HT1080 (cell line): ENCODE measurements at regions not wholly inside any gene's neighbourhood (a gene's known extent, or its start where the extent isn't known, plus 50 kb on each side); places are given as distances from the start of the nearest gene placed in this dataset.
"Not testable (repeated sequence)": the region's sequence is repeated elsewhere in the genome, so short reads cannot be mapped to it uniquely, and the experiment has no call there.

Experiments
- DNase-seq: peaks from one replicate; pipeline ENCODE4 v3.0.0-alpha.2; 2015; ENCODE audit warnings: low read depth

DNA sequence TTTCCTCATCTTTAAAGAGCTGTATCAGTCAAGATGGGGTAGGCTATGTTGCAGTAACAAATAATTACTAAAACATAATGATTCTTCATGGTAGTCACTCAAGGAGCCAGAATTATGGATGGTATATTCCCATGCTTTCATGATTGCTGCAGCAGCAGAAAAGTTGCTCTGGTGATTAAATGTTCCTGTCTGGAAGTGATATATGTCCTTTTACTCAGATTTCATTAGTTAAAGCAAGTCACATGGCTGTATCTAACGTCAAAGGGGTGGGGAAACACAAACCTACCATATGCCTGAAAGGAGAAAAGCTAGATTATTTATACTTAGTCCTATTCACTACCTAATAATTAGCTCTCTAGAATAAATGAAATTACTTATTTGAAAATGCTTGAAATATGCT lies 594.7 kb downstream of the SOX5 start:
- DNase-seq = no peak

DNA sequence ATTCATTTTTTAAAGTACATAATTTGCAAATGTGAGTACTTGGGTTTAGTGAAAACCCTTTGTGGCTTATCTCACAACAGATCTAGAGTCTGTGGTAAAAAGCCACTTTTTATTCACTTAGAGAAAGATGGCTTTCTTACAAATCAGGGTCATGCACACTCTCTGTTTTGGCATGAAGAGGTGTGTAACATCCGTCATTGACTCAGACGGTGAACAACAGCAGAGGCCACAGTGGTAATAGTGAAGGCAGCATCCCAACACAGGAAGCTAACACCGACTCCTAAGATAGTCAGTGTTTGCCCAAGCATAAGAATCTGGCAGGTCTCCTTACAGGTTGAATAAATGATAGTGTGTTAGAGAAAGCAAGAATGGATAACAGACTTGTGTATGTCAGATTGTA lies 593.0 kb downstream of the SOX5 start:
- DNase-seq = no peak

DNA sequence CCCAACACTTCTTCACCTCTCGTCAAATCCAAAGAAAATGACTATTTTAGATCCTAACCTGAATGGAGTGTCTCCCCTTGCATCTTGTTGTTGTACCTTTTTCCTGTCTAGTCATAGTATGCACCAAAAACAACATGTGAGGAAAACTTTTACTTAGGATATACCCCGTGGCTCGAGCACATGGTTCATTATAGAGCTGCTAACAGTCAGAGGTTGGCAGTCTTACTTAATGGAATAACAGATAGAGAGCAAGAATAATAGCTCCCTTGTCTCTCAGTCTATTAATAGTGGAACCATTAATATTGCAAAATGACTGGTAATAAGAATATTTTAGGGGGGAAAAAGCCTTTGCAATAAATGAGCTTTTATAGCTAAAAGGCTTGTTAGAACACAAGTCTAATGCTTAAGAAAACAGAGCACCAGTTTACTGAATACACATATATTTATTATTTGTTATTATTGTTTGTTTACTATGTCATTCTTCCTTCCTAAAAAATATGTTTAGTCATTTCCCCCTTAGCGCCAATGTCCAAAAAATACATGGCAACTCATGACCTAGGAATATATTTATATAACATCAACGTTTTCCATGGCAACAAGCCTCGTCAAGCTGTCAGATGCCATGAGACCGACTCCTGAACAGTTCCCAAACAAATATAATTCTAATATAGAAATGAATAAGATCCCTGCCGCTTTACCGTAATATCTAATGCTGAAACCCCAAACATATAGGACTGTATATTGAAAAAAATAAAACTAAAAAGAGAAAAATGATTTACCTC lies 592.4 kb downstream of the SOX5 start:
- no peak for DNase-seq

DNA sequence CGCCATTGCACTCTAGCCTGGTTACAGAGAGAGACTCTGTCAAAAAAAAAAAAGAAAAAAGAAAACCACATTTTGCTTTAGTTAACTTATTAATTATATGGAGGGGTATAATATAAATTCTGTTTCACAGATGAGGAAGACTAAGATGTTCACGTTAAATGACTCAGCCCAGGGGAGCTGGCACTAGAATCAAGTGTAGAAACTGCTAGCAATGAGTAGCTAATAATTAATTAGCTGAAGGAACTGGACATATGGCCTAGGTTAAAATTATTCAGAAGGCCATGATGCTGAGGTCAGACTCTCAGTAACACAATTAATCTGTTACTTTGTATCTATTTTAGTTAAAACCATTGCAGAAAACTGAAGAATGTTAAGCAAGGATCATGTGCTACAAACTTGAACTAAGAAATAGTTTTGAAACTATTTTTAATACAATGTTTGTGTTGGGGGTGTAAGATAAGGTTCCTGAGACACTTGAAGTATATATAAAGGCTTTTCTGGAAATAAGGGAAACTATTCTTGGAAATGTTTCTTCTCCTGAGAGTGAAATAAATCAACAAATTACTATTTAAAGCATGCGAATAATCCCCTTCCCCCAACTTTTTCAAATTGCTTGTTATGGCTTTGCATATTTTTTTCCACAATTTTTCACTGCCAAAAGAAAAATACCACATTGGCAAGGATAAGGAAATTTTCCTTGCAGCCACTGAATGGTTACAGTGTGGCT lies 589.3 kb downstream of the SOX5 start:
- no peak for DNase-seq

DNA sequence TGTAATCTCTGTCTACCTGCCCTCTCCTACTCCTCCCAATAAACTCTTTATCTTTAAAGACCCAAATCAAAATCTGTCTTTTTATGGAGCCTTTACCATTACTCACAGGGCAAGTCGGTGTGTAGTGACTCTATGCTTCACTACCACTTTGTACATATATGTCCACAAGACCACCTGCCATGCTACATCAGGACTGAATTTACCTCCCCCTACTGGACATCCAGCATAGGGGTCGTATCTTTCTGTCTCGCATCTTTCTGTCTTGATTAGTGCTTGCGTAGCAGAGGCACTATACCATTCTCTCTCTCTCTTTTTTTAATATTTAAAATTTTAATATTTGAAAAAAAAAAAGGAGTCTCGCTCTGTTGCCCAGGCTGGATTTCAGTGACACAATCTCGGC lies 587.5 kb downstream of the SOX5 start:
- DNase-seq = no peak

DNA sequence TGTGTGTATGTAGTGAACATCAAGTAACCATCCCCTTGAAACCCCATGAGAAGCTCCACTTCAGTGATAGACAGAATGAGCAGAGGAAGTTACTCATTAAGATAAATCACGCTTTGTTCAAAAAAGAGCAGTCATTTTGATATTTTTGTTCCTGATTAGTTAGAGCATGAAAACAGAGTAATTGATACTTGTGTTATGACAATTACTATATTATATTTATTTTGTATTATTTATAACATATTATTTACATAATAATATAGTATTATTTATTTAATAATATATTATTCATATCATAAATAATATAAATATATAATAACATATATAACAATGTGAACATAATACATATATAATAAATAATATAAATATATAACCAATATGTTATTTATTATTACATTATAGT lies 580.9 kb downstream of the SOX5 start:
- DNase-seq = no peak

DNA sequence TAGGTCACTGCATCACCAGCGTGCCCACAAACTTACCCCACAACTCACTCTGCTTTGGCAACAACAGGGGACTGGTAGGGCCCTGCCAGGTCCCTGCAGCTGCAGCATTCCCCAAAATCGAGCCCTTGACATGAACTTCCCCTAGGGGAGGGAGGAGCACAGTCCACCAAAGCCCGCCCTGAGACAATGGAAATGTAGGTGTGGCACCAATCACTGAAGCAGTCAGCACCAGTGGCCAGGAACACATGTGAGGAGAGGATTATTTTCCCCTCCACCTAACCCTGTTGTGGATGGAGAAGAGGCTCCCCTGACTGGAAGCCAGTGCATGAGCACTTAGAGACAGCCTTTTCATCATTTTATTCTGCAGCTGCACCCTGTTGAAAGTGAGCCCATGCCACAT lies 573.8 kb downstream of the SOX5 start:
- DNase-seq = no peak

DNA sequence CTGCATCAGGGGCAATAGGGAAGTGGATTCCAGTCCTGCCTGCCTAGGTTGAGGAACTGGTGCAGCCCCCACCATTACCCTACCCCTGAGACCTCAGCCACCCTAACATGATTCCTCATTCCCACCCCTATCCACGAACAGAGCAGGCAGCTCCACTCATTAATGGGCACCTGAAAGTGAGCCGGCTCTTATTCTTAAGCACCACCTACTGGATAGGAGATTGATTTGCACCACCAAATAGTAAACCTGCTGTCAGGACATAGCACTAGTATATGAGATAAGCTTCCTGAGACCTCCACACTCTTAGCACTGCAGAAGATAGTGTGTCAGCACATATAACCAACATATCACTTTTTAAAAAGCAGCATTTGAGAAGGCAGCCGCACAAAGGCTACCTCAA lies 573.2 kb downstream of the SOX5 start:
- DNase-seq = no peak

DNA sequence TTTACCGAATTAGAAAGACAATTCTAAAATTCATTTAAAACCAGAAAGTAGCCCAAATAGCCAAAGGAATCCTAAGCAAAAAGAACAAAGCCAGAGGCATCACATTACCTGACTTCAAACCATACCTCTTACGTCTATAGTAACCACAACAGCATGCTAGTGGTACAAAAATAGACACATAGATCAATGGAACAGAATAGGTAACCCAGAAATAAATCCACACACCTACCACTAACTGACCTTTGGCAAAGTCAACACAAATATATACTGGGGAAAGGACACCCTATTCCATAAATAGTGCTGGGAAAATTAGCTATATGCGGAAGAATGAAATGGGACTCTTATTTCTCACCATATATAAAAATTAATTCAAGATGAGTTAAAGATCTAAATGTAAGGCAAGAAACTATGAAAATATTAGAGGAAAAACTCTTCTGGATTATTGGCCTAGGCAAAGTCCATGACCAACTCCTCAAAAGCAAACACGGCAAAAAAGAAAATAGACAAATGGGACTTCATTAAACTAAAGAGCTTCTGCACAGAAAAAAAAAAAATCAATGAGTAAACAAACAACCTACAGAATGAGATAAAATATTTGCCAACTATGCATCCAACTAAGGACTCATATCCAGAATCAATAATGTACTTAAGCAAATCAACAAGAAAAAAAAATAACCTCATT lies 568.9 kb downstream of the SOX5 start:
- DNase-seq = no peak

DNA sequence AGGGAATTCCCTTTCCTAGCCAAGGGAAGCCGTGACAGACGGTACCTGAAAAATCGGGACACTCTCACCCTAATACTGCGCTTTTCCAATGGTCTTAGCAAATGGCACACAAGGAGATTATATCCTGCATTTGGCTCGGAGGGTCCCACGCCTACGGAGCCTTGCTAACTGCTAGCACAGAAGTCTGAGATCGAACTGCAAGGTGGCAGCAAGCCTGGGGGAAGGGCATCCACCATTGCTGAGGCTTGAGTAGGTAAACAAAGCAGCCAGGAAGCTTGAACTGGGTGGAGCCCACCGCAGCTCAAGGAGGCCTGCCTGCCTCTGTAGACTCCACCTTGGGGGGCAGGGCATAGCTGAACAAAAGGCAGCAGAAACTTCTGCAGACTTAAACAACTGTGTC lies 560.6 kb downstream of the SOX5 start:
- not testable (repeated sequence) for DNase-seq

DNA sequence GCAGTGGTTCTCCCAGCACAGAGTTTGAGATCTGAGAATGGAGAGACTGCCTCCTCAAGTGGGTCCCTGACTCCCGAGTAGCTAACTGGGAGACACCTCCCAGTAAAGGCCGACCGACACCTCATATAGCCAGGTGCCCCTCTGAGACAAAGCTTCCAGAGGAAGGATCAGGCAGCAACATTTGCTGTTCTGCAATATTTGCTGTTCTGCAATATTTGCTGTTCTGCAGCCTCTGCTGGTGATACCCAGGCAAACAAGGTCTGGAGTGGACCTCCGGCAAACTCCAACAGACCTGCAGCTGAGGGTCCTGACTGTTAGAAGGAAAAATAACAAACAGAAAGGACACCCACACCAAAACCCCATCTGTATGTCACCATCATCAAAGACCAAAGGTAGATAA lies 560.2 kb downstream of the SOX5 start:
- DNase-seq = not testable (repeated sequence)

DNA sequence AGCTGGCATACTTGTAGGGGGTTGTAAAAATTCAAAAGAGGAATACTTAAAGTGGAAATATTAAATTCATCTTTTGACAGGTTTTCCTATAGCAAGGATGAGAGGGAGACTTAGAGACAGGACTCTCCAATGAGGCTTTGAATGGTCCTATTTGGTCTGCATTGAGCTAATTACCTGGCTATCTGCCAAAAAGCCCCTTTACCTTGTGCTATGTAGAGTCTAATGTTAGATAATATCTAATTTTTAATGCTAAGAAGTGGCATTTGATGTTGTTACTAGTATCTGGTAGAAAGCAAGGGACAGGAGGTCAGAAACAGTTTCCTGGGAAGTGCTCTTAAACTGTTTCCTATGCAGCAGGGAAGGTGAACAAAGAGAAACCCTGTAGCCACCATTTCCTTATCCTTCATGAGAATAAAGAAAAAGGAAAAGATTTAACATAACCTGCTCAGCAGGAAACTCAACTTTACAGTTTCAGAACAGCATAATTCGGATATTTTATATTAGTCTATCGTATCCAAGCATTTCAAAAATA lies 550.0 kb downstream of the SOX5 start:
- DNase-seq = no peak

DNA sequence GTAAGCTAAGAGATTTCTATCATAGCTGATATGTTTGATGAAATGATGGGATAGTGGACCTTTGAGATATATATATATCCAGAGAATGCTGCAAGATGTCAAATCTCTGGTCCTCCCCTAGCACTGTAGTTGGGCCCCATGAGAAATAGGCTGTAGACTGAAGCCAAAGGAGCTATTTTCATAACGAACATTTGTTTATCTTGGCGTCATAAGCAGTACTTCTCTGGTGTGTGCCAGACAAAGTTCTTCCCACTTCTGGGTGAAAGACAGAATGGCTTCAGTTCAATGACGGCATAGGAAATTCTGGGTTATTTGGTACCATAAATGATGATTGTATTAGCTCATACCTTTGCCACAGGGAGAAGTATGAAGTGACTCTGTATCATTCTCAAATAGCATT lies 534.3 kb downstream of the SOX5 start:
- DNase-seq = no peak

DNA sequence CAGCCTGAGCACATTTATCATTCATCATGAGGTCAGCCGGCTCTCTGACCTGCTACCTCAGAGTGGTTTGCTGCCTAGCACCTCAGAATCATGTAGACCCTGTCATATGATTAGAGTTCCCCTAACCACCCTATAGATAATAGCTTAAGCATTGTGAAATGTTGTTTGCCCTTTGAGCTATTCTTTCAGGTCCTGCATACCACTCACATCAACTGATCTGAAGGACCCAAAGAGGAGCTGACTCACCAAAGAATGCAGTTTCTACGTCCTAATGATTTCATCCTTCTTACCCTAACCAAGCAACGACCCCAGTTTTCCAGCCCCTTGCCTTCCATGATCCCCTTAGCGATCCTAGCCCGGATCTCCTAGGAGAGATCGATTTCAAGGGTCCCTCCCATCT lies 527.9 kb downstream of the SOX5 start:
- DNase-seq = no peak

DNA sequence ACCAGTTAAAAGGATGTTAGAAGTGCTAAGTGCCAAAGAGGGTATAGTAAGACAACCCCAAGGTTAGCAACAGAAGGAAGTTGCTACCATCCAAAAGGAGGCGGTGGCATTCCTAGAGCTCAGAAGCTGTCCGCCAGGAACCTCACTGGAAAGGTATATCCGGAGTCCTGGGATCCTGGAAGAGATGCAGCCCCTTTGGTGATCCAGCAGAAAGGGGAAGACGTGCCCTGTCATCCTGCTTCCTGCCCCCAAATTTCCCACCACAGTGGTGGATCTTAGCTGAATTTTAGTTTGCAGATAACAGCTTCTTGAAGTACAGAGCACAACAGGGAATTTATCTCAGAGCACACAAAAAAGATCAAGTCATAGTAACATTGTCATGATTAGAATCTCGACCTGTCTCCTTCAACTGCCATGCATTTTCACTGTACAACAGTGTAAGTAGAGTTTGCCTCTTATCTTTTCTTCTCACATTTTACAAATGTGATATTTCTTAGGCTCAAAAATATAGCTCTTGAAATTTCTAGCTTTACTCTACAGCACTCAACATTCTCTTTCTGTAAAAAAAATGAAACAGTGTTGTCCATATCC lies 526.3 kb downstream of the SOX5 start:
- no peak for DNase-seq

DNA sequence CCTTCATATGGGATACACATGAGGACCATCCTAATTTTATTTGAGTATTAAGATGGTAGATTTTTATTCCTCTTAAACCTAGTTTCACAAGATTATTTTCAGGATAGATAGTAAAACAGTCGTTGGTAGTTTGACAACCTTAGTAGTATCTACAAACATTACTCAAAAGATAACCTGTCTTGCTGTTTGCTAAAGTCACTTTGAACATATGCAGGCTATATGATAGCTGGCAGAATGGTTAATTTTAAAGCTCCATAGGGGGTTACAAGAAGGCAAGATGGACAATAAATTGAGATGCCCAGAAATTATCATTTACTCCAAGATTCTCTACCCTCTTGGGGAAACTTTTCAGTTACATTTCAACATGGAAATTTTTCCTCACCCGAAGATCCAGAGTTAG lies 525.7 kb downstream of the SOX5 start:
- DNase-seq = no peak

DNA sequence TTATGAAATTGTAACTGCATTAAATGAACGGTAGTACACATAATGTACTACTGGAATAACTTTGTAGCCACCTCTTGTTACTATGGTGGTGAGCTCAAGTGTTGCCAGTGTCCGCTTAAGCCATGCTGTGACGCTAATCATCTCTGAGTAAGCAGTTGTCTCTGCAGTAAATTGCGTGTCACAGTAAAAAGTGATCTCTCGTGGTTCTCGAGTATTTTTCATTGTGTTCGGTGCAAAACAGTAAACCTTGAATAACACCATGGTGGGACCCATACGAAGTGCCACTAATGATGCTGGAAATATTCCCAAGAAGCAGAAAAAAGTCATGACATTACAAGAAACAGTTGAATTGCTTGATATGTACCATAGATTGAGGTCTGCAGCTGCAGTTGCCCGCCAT lies 524.8 kb downstream of the SOX5 start:
- no peak for DNase-seq

DNA sequence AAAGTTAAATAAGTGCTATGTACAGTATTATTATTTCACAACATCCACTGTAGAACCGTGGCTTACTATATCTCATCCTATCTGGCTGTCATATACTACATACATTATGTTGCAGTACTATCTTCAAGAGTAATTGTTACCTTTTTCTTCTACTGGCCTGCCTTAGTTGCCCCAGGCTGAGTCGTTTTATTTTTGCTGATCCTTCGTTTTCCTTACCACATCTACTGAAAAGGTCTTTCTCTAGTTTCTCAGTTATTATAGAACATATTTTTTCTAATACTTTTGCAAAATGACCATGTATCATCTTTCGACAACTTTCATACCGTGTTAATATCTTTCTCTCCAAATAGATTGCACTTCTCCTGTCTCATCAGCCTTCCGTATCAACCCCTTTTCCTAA lies 523.1 kb downstream of the SOX5 start:
- DNase-seq = no peak

DNA sequence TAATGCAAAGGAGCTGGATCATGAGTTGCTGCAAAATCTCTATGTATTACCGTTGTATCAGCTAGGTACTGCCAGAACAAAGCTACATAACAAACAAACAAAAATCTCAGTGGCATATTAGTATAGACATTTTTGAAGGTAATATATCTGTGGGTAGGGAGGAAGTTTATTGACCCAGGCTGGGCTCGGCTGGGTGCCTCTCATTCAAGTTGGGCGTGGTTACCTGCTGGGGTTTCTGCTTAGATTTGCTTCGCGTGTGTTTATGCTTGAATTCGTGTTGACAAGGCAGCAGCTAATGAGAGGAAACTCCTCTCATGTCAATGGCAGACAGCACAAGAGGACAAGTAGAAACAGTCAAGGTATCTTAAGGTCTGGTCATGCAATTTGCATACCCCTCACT lies 520.7 kb downstream of the SOX5 start:
- DNase-seq = no peak

DNA sequence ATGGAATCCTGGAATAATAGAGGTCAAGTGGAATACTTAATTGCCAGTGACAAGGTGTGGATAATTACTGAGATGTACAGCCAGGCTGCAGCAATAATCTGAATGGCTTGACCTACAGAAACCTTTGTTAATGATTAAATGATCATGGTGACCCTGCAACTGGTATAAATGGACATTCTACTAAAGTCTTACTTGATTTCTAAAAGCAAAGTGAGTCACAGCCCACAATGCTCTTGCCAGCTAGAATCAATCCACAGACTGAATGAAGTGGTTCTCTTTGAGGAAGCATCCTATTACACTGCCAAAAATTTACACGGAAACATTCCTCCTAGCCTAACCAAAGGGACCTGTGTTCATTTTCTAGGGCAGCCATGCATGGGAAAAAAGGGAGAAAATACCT lies 518.5 kb downstream of the SOX5 start:
- no peak for DNase-seq

DNA sequence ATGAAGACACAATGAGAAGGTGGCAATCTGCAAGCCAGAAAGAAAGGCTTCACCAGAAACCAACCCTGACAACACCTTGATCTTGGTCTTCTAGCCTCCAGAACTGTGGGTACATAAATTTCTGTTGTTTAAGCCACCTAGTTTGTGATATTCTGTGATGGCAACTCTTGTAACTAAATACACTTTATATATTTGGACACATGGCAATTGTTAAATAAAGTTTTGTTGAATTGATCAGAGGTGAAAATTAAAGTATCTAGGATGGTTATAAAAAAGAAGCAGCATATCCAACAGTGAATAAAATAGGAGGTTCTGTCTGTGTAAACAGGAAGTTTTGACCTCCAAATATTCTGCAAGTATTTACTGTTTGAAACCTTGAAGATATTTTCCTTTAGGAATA lies 516.3 kb downstream of the SOX5 start:
- no peak for DNase-seq

DNA sequence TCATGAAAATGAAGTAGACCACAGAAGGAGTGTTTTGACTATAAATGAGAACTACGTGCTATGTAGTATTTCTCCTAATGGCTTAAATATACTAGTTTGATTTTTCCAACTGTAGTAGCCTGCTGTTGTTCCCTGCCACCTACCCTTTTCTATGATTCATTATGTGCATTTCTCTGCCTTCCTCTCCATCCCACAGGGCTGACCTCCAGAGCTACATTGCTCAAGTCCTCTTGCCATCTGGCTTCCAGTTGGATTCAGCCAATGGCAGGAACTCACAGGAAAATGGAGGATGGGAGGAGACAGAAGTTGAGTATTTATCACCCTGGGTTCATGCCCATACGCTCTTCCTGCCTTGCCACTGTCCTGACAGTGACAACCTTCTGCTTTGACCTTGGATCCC lies 515.3 kb downstream of the SOX5 start:
- no peak for DNase-seq
